ENCODE measurements at regions not wholly inside any gene's neighbourhood (a gene's known extent, or its start where the extent isn't known, plus 50 kb on each side); places are given as distances from the start of the nearest gene placed in this dataset.

- no peak for TF ChIP-seq CTCF (IDR thresholded peaks at IDR 0.05)
- TF ChIP-seq POLR2A (IDR thresholded peaks at IDR 0.05): no peak
Measured at GRCh38 chr2:13581471-13581870, 864.7 kb downstream of the TRIB2 start.

Data from heart left ventricle (tissue), 13 donors.